HEK293 (cell line): ENCODE measurements at regions not wholly inside any gene's neighbourhood (a gene's known extent, or its start where the extent isn't known, plus 50 kb on each side); places are given as distances from the start of the nearest gene placed in this dataset.

Experiments
- CTCF ChIA-PET: fragments of 350-600 bp; formaldehyde crosslinking; extraction: SDS; loops from one replicate; lab custom pipeline; 2021; ENCODE audit warnings: antibody characterized with exemption; lab: Yijun Ruan, JAX
- POLR2A ChIA-PET: fragments of 300-600 bp; formaldehyde crosslinking; extraction: SDS; loops from one replicate; lab custom pipeline; 2020; ENCODE audit warnings: antibody characterized with exemption, inconsistent platforms; lab: Yijun Ruan, JAX
- H3K27ac ChIP-seq: fragments of 200-500 bp; sonication (Bioruptor generic); 2 replicates; pipeline ENCODE4 v1.5.1; 2014; ENCODE audit warnings: low read depth, low read length, control low read depth, inconsistent platforms; ENCODE audit errors: extremely low read depth
- H3K36me3 ChIP-seq, 2 experiments: fragments of 200-500 bp in 1 of 2; sonication (Bioruptor generic) in 1 of 2; 1 replicate in 1 of 2; 2 replicates in 1 of 2; pipeline ENCODE4 v1.5.1; 2014 to 2017; ENCODE audit warnings: inconsistent platforms in 2 of 2, low read length in 2 of 2; ENCODE audit not compliant: control insufficient read depth in 2 of 2, insufficient read depth in 1 of 2
- H3K4me1 ChIP-seq: fragments of 200-500 bp; sonication (Bioruptor generic); 2 replicates; pipeline ENCODE4 v1.5.1; 2014; ENCODE audit warnings: mild to moderate bottlenecking, low read length, inconsistent platforms; ENCODE audit not compliant: control insufficient read depth, insufficient read depth
- H3K4me3 ChIP-seq: 2 replicates; pipeline ENCODE4 v1.5.1; 2011; ENCODE audit warnings: low read depth, mild to moderate bottlenecking, control low read depth, low read length, moderate library complexity
- H3K9me3 ChIP-seq: fragments of 200-500 bp; sonication (Bioruptor generic); 2 replicates; pipeline ENCODE4 v1.5.1; 2014; ENCODE audit warnings: low read depth, low read length, inconsistent platforms; ENCODE audit not compliant: control insufficient read depth, insufficient read depth
- RBAK ChIP-seq: fragments of 450-650 bp; formaldehyde crosslinking; IDR thresholded peaks from 2 replicates; pipeline ENCODE4 v1.5.1; 2016; ENCODE audit warnings: missing biosample characterization, missing genetic modification characterization
- SETDB1 ChIP-seq: IDR thresholded peaks from one replicate; pipeline ENCODE4 v1.6.1; 2017; ENCODE audit warnings: mild to moderate bottlenecking, low read length, moderate library complexity, mixed read lengths; ENCODE audit not compliant: insufficient read length
- SP2 ChIP-seq: fragments of 450-650 bp; formaldehyde crosslinking; IDR thresholded peaks from 2 replicates; pipeline ENCODE4 v1.5.1; 2016; ENCODE audit warnings: missing biosample characterization, missing genetic modification characterization
- TRIM28 ChIP-seq: IDR thresholded peaks from 2 replicates; pipeline ENCODE4 v1.6.1; 2011; ENCODE audit warnings: low read length, control low read depth, borderline replicate concordance
- ZFHX2 ChIP-seq: fragments of 450-650 bp; formaldehyde crosslinking; conservative IDR thresholded peaks from 2 replicates; pipeline ENCODE4 v1.5.1; 2016; ENCODE audit warnings: missing biosample characterization, missing genetic modification characterization
- ZNF2 ChIP-seq: fragments of 450-650 bp; formaldehyde crosslinking; IDR thresholded peaks from 2 replicates; pipeline ENCODE4 v1.5.1; 2016; ENCODE audit warnings: missing biosample characterization, missing genetic modification characterization
- ZNF202 ChIP-seq: fragments of 450-650 bp; formaldehyde crosslinking; IDR thresholded peaks from 2 replicates; pipeline ENCODE4 v1.5.1; 2016; ENCODE audit warnings: missing biosample characterization, missing genetic modification characterization, borderline replicate concordance
- ZNF549 ChIP-seq: fragments of 450-650 bp; IDR thresholded peaks from 2 replicates; pipeline ENCODE4 v1.5.1; 2018; ENCODE audit warnings: missing biosample characterization, missing genetic modification characterization, mild to moderate bottlenecking, inconsistent platforms, moderate library complexity
- ZNF561 ChIP-seq: fragments of 450-650 bp; IDR thresholded peaks from 2 replicates; pipeline ENCODE4 v1.5.1; 2018; ENCODE audit warnings: missing biosample characterization, missing genetic modification characterization, borderline replicate concordance
- ZNF747 ChIP-seq: fragments of 450-650 bp; formaldehyde crosslinking; IDR thresholded peaks from 2 replicates; pipeline ENCODE4 v1.5.1; 2016; ENCODE audit warnings: missing biosample characterization, missing genetic modification characterization
- ZNF837 ChIP-seq: fragments of 450-650 bp; formaldehyde crosslinking; IDR thresholded peaks from 2 replicates; pipeline ENCODE4 v1.5.1; 2016; ENCODE audit warnings: missing biosample characterization, missing genetic modification characterization
- ZSCAN30 ChIP-seq: fragments of 450-650 bp; IDR thresholded peaks from 2 replicates; pipeline ENCODE4 v1.5.1; 2018; ENCODE audit warnings: missing biosample characterization, mild to moderate bottlenecking, missing genetic modification characterization, moderate library complexity
- TF ChIP-seq, protein P1 (sequence below): fragments of 450-650 bp; formaldehyde crosslinking; IDR thresholded peaks from 2 replicates; pipeline ENCODE4 v1.5.1; 2016; ENCODE audit warnings: missing biosample characterization, missing genetic modification characterization
- TF ChIP-seq, protein P2 (sequence below): fragments of 450-650 bp; formaldehyde crosslinking; IDR thresholded peaks from 2 replicates; pipeline ENCODE4 v1.5.1; 2017; ENCODE audit warnings: missing biosample characterization, missing genetic modification characterization
- TF ChIP-seq, protein P3 (sequence below): fragments of 450-650 bp; formaldehyde crosslinking; IDR thresholded peaks from 2 replicates; pipeline ENCODE4 v1.5.1; 2016; ENCODE audit warnings: missing biosample characterization, missing genetic modification characterization

DNA sequence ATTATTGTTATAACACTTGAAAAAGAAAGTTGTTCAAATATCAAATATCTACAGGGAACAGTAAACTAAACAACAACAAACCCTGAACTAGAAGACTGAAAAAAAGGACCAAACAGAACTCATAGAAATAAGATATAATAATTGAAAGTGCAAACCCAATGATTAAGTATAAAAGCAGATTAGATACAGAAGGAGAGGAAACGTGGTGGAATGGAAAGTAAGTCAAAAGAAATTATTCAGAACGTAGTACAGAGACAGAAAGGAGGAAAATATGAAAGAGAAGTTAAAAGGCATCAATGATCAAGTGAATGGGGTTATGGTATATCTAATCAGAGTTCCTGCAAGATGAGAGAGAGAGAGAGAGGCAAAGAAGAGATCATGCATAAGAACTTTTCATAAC lies 174.2 kb upstream of the DACH1 start:
- Histone ChIP-seq H3K4me3 (no peak overlapping the region), H3K4me1 (no peaks in the 10 kb centered on the region), H3K9me3 (no peaks in the 10 kb centered on the region), H3K27ac (no peak overlapping the region), H3K36me3 (no peaks in the 10 kb centered on the region)
- ChIA-PET POLR2A (no interaction called here), CTCF (no interaction called here)
- no peak for TF ChIP-seq RBAK (tag by site-specific recombination)
- no peak for TF ChIP-seq ZNF2 (tag by site-specific recombination)
- no peak for TF ChIP-seq ZNF561
- TF ChIP-seq, protein P1, sequence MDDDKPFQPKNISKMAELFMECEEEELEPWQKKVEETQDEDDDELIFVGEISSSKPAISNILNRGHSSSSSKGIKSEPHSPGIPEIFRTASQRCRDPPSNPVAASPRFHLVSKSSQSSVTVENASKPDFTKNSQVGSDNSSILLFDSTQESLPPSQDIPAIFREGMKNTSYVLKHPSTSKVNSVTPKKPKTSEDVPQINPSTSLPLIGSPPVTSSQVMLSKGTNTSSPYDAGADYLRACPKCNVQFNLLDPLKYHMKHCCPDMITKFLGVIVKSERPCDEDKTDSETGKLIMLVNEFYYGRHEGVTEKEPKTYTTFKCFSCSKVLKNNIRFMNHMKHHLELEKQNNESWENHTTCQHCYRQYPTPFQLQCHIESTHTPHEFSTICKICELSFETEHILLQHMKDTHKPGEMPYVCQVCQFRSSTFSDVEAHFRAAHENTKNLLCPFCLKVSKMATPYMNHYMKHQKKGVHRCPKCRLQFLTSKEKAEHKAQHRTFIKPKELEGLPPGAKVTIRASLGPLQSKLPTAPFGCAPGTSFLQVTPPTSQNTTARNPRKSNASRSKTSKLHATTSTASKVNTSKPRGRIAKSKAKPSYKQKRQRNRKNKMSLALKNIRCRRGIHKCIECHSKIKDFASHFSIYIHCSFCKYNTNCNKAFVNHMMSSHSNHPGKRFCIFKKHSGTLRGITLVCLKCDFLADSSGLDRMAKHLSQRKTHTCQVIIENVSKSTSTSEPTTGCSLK (tag by site-specific recombination): no peak
- TF ChIP-seq, protein P2, sequence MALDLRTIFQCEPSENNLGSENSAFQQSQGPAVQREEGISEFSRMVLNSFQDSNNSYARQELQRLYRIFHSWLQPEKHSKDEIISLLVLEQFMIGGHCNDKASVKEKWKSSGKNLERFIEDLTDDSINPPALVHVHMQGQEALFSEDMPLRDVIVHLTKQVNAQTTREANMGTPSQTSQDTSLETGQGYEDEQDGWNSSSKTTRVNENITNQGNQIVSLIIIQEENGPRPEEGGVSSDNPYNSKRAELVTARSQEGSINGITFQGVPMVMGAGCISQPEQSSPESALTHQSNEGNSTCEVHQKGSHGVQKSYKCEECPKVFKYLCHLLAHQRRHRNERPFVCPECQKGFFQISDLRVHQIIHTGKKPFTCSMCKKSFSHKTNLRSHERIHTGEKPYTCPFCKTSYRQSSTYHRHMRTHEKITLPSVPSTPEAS (tag by site-specific recombination): no peak
- no peak for TF ChIP-seq ZNF747
- TF ChIP-seq, protein P3, sequence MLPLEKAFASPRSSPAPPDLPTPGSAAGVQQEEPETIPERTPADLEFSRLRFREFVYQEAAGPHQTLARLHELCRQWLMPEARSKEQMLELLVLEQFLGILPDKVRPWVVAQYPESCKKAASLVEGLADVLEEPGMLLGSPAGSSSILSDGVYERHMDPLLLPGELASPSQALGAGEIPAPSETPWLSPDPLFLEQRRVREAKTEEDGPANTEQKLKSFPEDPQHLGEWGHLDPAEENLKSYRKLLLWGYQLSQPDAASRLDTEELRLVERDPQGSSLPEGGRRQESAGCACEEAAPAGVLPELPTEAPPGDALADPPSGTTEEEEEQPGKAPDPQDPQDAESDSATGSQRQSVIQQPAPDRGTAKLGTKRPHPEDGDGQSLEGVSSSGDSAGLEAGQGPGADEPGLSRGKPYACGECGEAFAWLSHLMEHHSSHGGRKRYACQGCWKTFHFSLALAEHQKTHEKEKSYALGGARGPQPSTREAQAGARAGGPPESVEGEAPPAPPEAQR (tag by site-specific recombination): no peak
- no peak for TF ChIP-seq ZNF549

DNA sequence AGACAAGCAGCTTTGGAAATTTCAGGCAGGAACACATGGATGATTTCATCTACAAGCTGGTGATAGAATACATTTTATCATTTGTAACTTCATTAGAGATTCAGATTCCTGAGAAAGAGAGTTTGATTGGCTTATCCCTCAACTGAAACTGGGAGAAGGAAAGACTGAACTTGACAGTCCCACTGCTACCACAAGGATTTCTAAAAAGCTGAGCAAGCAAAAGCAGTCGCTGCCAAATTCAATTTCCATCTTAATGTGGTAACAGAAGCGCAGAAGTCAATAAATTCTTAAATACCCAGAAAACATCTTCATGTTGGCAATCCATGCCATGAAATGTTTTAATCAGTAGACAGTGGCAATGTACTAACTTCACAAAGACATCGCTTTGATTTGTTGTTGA lies 172.1 kb upstream of the DACH1 start:
- H3K4me3 ChIP-seq: no peak overlapping the region
- no peak overlapping the region for H3K27ac ChIP-seq
- H3K9me3 ChIP-seq: no peaks in the 10 kb centered on the region
- CTCF ChIA-PET: no interaction called here
- no peak for TF ChIP-seq ZSCAN30 (tag by site-specific recombination)
- POLR2A ChIA-PET: no interaction called here
- H3K36me3 ChIP-seq: no peaks in the 10 kb centered on the region
- H3K4me1 ChIP-seq: no peaks in the 10 kb centered on the region

DNA sequence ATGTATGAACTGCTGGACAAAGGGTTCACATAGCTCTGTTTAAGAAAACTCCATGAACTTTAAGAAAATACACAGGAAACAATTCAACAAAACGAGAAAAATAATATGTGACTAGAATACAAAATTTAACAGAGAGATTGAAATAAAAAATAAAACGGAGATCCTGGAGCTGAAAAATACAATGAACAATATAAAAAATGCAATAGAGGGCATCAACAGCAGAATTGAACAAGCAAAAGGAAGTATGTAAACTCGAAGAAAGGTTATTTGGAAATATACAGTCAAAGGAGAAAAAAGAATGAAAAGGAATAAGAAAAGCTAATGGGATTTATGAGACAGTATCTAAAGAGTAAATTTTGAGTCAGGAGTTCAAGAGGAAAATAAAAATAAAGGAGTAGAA lies 163.0 kb upstream of the DACH1 start:
- no peaks in the 10 kb centered on the region for H3K4me1 ChIP-seq

DNA sequence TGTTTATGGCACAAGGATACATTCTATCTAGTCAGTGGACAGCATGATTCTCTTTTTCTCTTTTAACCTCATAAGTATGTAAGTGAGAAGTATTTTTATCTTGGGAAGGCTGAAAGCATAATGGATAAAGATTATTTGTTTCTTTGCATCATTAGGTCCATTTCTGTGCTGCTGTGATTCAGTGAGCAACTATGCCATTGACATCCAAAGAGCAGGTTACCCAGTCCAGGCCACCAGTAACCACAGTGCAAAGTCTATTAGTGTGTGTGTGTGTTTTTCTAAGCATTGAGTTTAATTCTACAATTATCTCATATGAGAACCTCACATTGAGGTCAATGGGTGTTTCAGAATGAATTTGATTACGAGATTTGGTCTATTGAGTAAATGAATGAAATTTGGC lies 158.8 kb upstream of the DACH1 start:
- TF ChIP-seq ZFHX2 (no peak), SP2 (tag by site-specific recombination) (no peak), ZNF202 (tag by site-specific recombination) (no peak)
- H3K9me3 ChIP-seq: no peaks in the 10 kb centered on the region
- H3K27ac ChIP-seq: no peak overlapping the region
- H3K4me3 ChIP-seq: no peak overlapping the region
- POLR2A ChIA-PET: no interaction called here
- H3K36me3 ChIP-seq: no peaks in the 10 kb centered on the region
- CTCF ChIA-PET: no interaction called here
- H3K4me1 ChIP-seq: no peaks in the 10 kb centered on the region

More for the DNA sequence above, 163.0 kb upstream of the DACH1 start:
- CTCF ChIA-PET: no interaction called here
- TF ChIP-seq SETDB1 (peak; percentile 97), TRIM28 (peak; percentile 95), ZNF837 (tag by site-specific recombination) (no peak)
- Histone ChIP-seq H3K9me3 (no peaks in the 10 kb centered on the region), H3K4me3 (no peak overlapping the region), H3K36me3 (no peaks in the 10 kb centered on the region), H3K27ac (no peak overlapping the region)
- POLR2A ChIA-PET: no interaction called here
